ENCODE measurements at regions not wholly inside any gene's neighbourhood (a gene's known extent, or its start where the extent isn't known, plus 50 kb on each side); places are given as distances from the start of the nearest gene placed in this dataset.

- TF ChIP-seq CTCF (IDR thresholded peaks at IDR 0.05), result no peak
- no peak for FAIRE-seq
- no peaks in the 10 kb centered on the region for H3K27me3 ChIP-seq
- H3K9me3 ChIP-seq, result no peaks in the 10 kb centered on the region
- WGBS, 2 donors, result 61 to 63% methylated on average over 3 of the region's 3 CpGs
- H3K27ac ChIP-seq, result no peak overlapping the region
- no peak overlapping the region for H3K4me3 ChIP-seq
- H3K36me3 ChIP-seq, result no peaks in the 10 kb centered on the region
- no peak for DNase-seq
- no peak for ATAC-seq
- no peaks in the 10 kb centered on the region for H3K4me1 ChIP-seq
- intact Hi-C loops (cut with DNase I), result no loop called here
Measured at GRCh38 chr3:72001758-72002157, 216.8 kb upstream of the PROK2 start.

- intact Hi-C loops (cut with DNase I), result no loop called here
- FAIRE-seq (no peak), DNase-seq (no peak), ATAC-seq (no peak)
- no peak overlapping the region for H3K27ac ChIP-seq
- no peaks in the 10 kb centered on the region for H3K4me1 ChIP-seq
- H3K9me3 ChIP-seq, result no peaks in the 10 kb centered on the region
- no peaks in the 10 kb centered on the region for H3K36me3 ChIP-seq
- H3K4me3 ChIP-seq, result no peak overlapping the region
- H3K27me3 ChIP-seq, result no peaks in the 10 kb centered on the region
- TF ChIP-seq CTCF (IDR thresholded peaks at IDR 0.05), result no peak
- 69 to 71% methylated on average over 3 of the region's 3 CpGs for WGBS, 2 donors
Measured at GRCh38 chr3:71998995-71999673, 214.2 kb upstream of the PROK2 start.

- H3K27me3 ChIP-seq, result no peaks in the 10 kb centered on the region
- intact Hi-C loops (cut with DNase I), result no loop called here
- no peak for ATAC-seq
- no peak for FAIRE-seq
- 63 to 74% methylated on average over 4 of the region's 4 CpGs for WGBS, 2 donors
- no peak overlapping the region for H3K4me3 ChIP-seq
- no peaks in the 10 kb centered on the region for H3K9me3 ChIP-seq
- TF ChIP-seq CTCF (IDR thresholded peaks at IDR 0.05), result no peak
- DNase-seq, result no peak
- H3K27ac ChIP-seq, result no peak overlapping the region
- no peaks in the 10 kb centered on the region for H3K36me3 ChIP-seq
- H3K4me1 ChIP-seq, result no peaks in the 10 kb centered on the region
Measured at GRCh38 chr3:71997066-71997653, 212.2 kb upstream of the PROK2 start.

GRCh38 chr3:71994906-71995305 lies 210.0 kb upstream of the PROK2 start:
- Histone ChIP-seq H3K27ac (no peak overlapping the region), H3K36me3 (no peaks in the 10 kb centered on the region), H3K9me3 (no peaks in the 10 kb centered on the region), H3K27me3 (no peaks in the 10 kb centered on the region), H3K4me3 (no peak overlapping the region), H3K4me1 (no peaks in the 10 kb centered on the region)
- 55 to 56% methylated on average over 3 of the region's 3 CpGs for WGBS, 2 donors
- FAIRE-seq (no peak), ATAC-seq (no peak), DNase-seq (no peak)
- no peak for TF ChIP-seq CTCF (IDR thresholded peaks at IDR 0.05)
- intact Hi-C loops (cut with DNase I), result no loop called here

GRCh38 chr3:71994203-71994602 lies 209.3 kb upstream of the PROK2 start:
- no peaks in the 10 kb centered on the region for H3K27me3 ChIP-seq
- no peak overlapping the region for H3K4me3 ChIP-seq
- no peaks in the 10 kb centered on the region for H3K4me1 ChIP-seq
- ATAC-seq (peak in 1 of 4 donors; percentile 50), FAIRE-seq (no peak), DNase-seq (no peak)
- H3K9me3 ChIP-seq, result no peaks in the 10 kb centered on the region
- WGBS, 2 donors, result 84 to 88% methylated on average over 8 of the region's 8 CpGs
- no peak overlapping the region for H3K27ac ChIP-seq
- no peaks in the 10 kb centered on the region for H3K36me3 ChIP-seq
- intact Hi-C loops (cut with DNase I), result no loop called here
- TF ChIP-seq CTCF (IDR thresholded peaks at IDR 0.05), result no peak
